ENCODE measurements at regions not wholly inside any gene's neighbourhood (a gene's known extent, or its start where the extent isn't known, plus 50 kb on each side); places are given as distances from the start of the nearest gene placed in this dataset.

DNA sequence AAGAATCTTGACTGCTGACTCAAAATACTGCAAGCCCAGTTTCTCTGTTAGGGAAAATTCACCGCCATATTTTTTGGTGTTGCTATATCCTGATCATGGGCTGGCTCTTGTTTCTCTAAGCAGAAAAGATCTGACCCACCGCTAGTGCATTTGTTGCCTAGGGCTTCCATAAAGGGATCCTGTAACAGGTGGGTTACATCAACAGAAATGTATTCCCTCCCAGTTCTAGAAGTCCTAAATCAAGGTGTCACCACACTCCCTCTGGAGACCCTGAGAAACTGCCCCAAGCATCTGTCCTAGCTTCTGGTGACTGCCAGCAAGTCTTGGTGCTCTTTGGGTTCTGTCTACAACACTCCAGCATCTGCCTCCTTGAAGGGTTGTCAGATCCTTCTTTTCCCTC, 99.7 kb downstream of the MAF start:
- TF ChIP-seq, protein P1, sequence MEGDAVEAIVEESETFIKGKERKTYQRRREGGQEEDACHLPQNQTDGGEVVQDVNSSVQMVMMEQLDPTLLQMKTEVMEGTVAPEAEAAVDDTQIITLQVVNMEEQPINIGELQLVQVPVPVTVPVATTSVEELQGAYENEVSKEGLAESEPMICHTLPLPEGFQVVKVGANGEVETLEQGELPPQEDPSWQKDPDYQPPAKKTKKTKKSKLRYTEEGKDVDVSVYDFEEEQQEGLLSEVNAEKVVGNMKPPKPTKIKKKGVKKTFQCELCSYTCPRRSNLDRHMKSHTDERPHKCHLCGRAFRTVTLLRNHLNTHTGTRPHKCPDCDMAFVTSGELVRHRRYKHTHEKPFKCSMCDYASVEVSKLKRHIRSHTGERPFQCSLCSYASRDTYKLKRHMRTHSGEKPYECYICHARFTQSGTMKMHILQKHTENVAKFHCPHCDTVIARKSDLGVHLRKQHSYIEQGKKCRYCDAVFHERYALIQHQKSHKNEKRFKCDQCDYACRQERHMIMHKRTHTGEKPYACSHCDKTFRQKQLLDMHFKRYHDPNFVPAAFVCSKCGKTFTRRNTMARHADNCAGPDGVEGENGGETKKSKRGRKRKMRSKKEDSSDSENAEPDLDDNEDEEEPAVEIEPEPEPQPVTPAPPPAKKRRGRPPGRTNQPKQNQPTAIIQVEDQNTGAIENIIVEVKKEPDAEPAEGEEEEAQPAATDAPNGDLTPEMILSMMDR (IDR thresholded peaks at IDR 0.05), result no peak
- ATAC-seq (ENCODE audit: low FRiP score), result no peak
- DNase-seq (ENCODE audit: low spot score), result no peak

- TF ChIP-seq, protein P1 (IDR thresholded peaks at IDR 0.05), result no peak
- DNase-seq (ENCODE audit: low spot score) (no peak), ATAC-seq (ENCODE audit: low FRiP score) (no peak)
Observed at GRCh38 chr16:79500286-79500685, 100.3 kb downstream of the MAF start.

GRCh38 chr16:79498928-79499327, 101.6 kb downstream of the MAF start:
- ATAC-seq (ENCODE audit: low FRiP score), result no peak
- TF ChIP-seq, protein P1 (IDR thresholded peaks at IDR 0.05), result no peak
- DNase-seq (ENCODE audit: low spot score), result no peak

DNA sequence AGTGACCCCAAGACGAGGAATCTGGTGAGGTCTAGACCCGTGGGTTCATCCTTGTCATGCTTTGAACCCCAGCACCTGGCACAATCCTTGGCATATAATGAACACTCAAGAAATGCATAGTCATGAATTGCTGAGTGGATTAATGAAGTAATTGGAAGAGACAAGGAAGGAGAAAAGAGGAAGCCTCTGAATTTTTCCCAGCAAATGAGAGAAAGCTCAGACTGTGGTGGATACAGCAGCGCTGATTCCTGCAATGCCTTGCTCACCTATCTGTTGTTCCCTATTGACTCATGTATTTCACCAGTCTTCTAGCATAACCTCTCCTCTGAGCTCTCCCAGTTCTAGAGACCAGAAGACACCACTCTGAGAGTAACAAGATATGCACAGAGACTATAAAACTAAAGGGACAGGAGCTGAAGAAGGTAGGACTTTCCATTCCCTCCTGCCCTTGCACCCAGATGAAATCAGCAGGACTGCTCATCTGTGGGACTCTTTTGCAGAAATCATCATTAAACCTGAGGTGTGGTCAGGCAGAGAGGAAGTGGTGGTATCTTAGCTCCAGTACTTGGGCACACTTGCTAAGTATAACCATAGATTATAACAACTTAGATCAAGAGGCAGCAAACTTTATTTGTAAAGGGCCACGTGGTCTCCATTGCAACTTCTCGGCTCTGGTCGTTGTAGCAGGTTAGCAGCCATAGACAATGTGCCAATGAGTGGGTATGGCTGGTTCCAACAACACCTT, 102.8 kb downstream of the MAF start:
- ATAC-seq (ENCODE audit: low FRiP score) (no peak), DNase-seq (ENCODE audit: low spot score) (no peak)
- TF ChIP-seq, protein P1 (IDR thresholded peaks at IDR 0.05), result no peak

- DNase-seq (ENCODE audit: low spot score) (no peak), ATAC-seq (ENCODE audit: low FRiP score) (no peak)
- TF ChIP-seq, protein P1 (IDR thresholded peaks at IDR 0.05), result no peak
Observed at GRCh38 chr16:79493911-79494310, 106.6 kb downstream of the MAF start.

DNA sequence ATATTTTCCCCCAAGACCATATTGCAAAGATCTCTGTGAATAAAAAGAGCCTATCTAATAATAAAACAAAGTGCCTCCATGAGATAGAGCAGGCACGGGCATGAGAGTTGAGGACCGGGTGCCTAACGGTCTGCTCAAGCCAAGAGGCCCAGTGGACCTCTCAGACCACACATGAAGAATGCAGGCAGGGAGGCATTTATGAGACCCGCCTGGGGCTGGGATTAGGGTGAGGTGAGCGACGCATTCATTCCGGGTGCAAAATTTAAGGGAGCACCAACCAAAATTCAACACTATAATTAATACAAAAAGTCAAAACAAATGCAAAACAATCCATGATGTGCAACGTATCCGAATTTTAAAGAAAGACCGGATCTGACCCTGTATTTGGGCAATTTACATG, 108.5 kb downstream of the MAF start:
- TF ChIP-seq, protein P1 (IDR thresholded peaks at IDR 0.05), result no peak
- no peak for ATAC-seq (ENCODE audit: low FRiP score)
- DNase-seq (ENCODE audit: low spot score), result no peak

- ATAC-seq (ENCODE audit: low FRiP score) (no peak), DNase-seq (ENCODE audit: low spot score) (no peak)
- TF ChIP-seq, protein P1 (IDR thresholded peaks at IDR 0.05), result no peak
Observed at GRCh38 chr16:79485020-79485419, 115.5 kb downstream of the MAF start.
